Epithelial cell of prostate (primary cell): ENCODE measurements at regions not wholly inside any gene's neighbourhood (a gene's known extent, or its start where the extent isn't known, plus 50 kb on each side); places are given as distances from the start of the nearest gene placed in this dataset.
"Not testable (repeated sequence)": the region's sequence is repeated elsewhere in the genome, so short reads cannot be mapped to it uniquely, and the experiment has no call there.

Source experiments
- DNase-seq: peaks from one replicate; pipeline ENCODE4 v3.0.0-alpha.2; 2011; ENCODE audit warnings: low read depth, low spot score
- H3K27ac ChIP-seq: fragments of 450-650 bp; 2 replicates; pipeline ENCODE4 v1.5.1; 2017; ENCODE audit warnings: mild to moderate bottlenecking

- DNase-seq, result no peak
- no peak overlapping the region for H3K27ac ChIP-seq
These were observed 50.9 kb upstream of the PTPDC1 start for GRCh38 chr9:94033383-94033782.

- no peak for DNase-seq
- H3K27ac ChIP-seq, result no peak overlapping the region
These were observed 52.3 kb upstream of the PTPDC1 start for GRCh38 chr9:94031946-94032345.

- H3K27ac ChIP-seq, result no peak overlapping the region
- DNase-seq, result no peak
These were observed 52.9 kb upstream of the PTPDC1 start for GRCh38 chr9:94031380-94031779.

GRCh38 chr9:94030318-94031179 is 53.7 kb upstream of the PTPDC1 start:
- H3K27ac ChIP-seq, result no peak overlapping the region
- DNase-seq, result peak; percentile 16

- H3K27ac ChIP-seq, result no peak overlapping the region
- no peak for DNase-seq
These were observed 54.3 kb upstream of the PTPDC1 start for GRCh38 chr9:94029932-94030317.

GRCh38 chr9:94026816-94027215 is 57.4 kb upstream of the PTPDC1 start:
- DNase-seq, result no peak
- no peak overlapping the region for H3K27ac ChIP-seq

GRCh38 chr9:94022476-94022875 is 61.8 kb upstream of the PTPDC1 start:
- not testable (repeated sequence) for H3K27ac ChIP-seq, DNase-seq

GRCh38 chr9:94020836-94021235 is 63.4 kb upstream of the PTPDC1 start:
- not testable (repeated sequence) for DNase-seq, H3K27ac ChIP-seq

GRCh38 chr9:94018628-94019027 is 63.5 kb upstream of the BARX1 start:
- no peak overlapping the region for H3K27ac ChIP-seq
- no peak for DNase-seq

- no peak overlapping the region for H3K27ac ChIP-seq
- DNase-seq, result no peak
These were observed 62.9 kb upstream of the BARX1 start for GRCh38 chr9:94017939-94018531.

GRCh38 chr9:94016744-94017143 is 61.6 kb upstream of the BARX1 start:
- H3K27ac ChIP-seq, result no peak overlapping the region
- DNase-seq, result no peak

GRCh38 chr9:94014920-94015319 is 59.8 kb upstream of the BARX1 start:
- no peak overlapping the region for H3K27ac ChIP-seq
- no peak for DNase-seq

GRCh38 chr9:94014066-94014654 is 59.0 kb upstream of the BARX1 start:
- no peak for DNase-seq

GRCh38 chr9:94010980-94011533 is 55.9 kb upstream of the BARX1 start:
- no peak for DNase-seq
- no peak overlapping the region for H3K27ac ChIP-seq

More at GRCh38 chr9:94014066-94014654, 59.0 kb upstream of the BARX1 start:
- no peak overlapping the region for H3K27ac ChIP-seq

GRCh38 chr9:94005272-94005901 is 50.2 kb upstream of the BARX1 start:
- H3K27ac ChIP-seq, result no peak overlapping the region
- DNase-seq, result peak; percentile 40
